Hematopoietic multipotent progenitor cell (in vitro differentiated cells): ENCODE measurements at regions not wholly inside any gene's neighbourhood (a gene's known extent, or its start where the extent isn't known, plus 50 kb on each side); places are given as distances from the start of the nearest gene placed in this dataset.
A peak's percentile ranks its signal among the peaks of the same experiment; 100 is the strongest.

Experiments
- DNase-seq, 3 donors: peaks; one replicate each; pipeline ENCODE4 v3.0.0-alpha.2; 2011 to 2015; ENCODE audit warnings: low read depth in 2 of 3, low spot score in 2 of 3

DNA sequence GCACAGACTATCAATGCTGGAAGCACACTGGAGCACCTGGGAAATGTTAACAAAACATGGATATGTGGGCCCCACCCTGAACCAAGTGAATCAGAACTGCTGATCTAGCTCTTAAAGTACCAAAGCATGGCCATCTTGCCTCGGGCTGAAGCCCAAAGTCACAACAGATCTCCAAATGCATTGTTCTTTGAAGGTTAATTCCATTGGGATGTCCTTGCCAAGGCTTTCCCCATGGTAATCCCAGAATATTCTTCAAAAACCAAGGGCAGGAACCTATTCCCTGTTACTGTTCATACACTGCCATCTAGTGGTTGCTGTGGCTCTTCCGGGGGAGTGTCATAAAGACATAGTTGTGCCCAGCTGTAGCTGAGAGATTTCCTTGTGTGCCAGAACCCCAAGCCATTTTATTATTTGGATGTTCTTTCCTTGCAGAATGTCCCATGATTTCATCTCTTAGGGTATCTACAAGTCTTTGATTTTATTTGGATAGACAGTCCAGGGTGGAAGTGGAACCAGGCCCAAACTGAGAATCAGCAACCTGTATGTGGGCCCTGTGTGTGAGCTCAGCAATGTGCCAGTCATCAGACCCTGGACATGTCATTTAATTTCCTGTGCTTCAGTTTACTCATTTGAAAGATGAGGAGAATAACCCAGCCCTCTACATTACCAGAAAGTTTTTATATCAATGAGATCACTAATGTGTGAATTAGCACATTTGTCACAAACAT lies 290.0 kb downstream of the ACTL7B start:
- DNase-seq: peak in 2 of 3 donors; percentile 53 to 79

DNA sequence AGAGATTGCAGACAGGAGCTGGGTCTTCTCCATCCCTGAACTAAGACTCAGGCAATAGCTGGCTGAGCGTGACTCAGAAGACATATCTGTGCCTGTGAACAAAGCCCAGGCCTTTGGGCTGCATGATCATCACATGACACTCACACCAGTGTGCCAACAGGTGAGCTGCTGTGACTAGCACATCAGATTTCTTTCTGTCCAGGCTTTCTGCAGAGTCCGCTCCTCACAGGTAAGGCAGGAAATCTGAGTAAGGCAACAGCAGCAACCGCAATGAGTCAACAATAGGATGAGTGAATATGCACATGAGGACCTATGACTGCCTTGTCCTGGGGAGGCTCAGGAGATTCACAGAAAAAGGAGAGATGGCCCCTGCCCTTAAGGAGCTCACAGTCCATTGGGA lies 293.6 kb downstream of the ACTL7B start:
- DNase-seq: no peak

DNA sequence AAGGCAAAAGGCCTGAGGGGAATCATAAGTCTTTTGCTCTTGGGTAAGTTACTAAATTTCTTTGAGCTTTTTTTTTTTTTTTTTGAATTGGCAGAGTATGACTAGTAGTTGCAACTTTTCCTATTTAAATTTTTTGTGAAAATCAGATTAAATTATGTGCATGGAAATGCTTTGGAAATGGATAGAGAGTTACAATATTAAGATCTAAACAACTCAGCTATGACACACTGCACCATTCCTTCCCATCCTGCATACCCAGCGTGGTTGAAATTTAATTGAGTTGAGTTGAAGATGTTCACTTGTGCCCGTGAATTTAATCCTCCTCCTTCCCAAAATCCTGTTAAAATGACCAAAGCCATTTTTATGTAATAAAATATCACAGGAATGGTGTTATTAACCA lies 296.4 kb downstream of the ACTL7B start:
- DNase-seq: no peak

DNA sequence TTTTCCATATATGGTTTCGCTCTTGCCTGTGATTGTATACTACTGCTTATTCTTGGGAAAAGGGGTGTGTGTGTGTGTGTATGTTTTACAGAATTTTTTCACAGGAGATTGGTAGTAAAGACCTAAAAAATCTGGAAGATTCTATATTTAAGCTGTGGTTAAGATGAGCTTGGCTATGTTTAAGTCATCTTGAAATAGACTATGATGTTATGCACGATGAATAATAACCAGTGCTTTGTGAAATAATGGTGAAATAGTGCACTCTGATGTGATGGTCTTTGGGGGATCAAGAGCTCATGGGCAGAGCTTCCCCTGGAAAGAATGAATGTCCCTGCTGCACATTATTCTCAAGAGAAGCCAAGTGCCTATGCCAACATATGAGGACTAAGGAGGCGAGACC lies 301.0 kb downstream of the ACTL7B start:
- DNase-seq: no peak

DNA sequence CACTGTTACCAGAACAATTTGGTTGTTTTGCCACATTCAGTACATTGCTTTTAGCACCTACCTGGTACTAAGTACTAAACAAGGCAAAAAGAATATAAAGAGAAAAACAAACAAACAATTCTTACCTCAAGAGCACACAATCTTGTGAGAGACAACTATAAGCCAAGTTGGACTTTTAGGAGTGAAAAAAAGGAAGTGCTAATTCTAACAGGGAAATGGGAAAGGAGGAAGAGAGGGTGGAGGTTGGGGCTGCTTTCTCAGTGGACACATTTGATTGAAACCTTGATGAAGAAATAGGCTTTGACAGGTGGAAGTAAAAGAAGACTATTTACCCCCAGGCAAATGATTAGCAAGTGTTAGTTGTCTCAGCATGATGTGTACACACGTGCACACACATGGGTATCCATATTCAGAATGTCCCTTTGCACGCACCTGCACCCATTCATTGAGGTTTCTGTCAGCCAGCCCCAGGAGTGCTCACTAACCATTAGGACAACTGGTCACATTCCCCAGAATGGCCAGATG lies 302.6 kb downstream of the ACTL7B start:
- no peak for DNase-seq

DNA sequence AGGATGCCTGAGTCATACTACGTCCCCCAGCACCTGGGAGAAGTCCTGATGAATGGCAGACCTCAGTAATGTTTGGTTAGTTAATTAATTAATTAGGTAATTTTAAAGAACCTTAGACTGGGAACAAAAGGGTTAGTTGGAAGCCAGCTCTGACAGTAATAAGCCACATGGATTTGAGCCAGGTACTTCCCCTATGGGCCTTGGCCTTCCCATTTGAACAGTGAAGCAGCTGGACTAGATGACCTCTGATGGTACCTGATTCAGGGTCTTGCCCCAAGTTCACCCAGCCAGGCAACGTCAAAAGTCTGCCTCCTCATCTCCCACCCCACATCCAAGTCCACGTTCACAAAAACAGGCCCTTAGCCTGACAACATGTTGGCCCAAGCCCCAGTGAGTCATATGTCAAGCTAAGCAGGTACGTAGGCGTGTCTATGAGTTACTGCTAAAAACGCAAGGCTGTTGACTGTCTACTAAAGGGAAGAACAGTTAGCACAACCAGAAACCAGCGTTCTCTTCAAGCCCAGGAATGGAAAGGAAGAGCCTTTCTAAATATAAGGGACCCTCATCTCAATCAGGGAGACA lies 303.2 kb downstream of the ACTL7B start:
- DNase-seq: no peak

DNA sequence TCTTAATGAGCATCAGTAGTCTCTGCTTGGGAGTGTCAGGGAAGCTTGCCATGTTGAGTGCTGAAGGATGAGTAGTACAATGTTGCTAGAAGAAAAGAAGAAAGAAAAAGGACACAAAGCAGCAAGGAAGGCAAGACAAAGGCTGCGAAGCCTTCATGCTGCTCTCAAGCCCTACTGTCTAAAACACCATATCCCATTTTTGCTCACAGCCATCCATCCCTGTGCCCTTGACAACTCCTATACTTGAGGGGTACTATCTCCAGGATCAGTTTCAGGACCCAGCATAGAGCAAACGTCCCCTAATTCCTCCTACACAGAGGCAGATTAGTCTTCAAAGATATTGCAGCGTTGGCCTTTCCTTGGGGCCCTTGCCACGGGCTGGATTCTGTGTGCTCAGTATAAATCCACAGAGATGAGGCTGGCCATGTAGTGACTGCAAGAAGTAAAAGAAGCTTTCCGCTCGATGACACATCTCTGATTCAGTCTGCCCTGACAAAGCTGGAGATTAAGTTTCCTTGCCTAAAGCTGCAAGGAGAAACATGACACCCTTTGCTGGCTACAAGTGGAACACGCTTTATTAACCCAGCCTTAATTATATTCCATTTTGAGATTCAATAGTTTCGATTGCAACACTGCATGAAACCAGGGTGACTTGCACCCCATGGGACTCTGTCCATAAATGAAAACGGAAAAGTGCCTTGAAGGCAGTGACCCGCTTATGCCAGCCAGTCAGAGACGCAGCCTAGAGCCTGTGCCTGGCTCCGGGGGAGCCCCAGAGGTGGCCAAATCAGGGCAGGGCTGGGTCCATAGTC lies 304.6 kb downstream of the ACTL7B start:
- DNase-seq: no peak

DNA sequence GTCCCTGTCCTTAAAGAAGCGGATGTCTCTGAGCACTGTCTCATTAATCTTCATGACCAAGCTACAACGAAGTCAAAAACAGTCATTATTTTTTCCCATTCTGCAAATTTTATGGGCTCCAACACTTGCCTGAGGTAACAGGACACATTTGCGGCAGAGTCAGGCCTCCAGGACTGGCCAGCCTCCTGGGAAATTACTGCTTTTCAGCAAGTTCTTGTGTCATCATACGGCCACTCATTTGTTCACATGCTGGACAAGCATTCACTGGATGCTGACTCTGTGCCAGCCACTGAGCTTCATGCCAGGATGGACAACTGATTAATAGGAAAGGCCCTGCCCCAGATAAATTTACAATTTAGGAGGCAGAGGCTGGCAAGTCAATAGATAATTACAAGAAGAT lies 305.7 kb downstream of the ACTL7B start:
- no peak for DNase-seq

DNA sequence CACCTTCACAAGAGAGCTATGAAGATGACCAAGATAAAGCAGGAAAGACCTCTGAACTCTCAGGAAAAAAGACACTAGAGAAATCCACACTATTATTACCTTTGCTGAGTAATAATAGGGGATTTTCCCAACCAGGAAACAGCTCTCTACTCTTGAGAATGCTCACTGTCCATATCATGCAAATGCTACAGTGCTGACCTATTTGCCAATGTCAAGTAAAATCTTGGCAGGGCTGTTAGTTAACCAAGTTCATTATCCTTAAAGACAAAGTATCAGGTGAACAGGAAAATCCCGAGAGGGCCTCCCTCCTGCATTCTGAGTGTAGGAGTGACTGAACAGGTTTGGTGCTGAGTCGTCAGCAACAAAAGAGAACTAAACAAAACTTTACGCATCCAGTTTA lies 306.6 kb downstream of the ACTL7B start:
- no peak for DNase-seq

DNA sequence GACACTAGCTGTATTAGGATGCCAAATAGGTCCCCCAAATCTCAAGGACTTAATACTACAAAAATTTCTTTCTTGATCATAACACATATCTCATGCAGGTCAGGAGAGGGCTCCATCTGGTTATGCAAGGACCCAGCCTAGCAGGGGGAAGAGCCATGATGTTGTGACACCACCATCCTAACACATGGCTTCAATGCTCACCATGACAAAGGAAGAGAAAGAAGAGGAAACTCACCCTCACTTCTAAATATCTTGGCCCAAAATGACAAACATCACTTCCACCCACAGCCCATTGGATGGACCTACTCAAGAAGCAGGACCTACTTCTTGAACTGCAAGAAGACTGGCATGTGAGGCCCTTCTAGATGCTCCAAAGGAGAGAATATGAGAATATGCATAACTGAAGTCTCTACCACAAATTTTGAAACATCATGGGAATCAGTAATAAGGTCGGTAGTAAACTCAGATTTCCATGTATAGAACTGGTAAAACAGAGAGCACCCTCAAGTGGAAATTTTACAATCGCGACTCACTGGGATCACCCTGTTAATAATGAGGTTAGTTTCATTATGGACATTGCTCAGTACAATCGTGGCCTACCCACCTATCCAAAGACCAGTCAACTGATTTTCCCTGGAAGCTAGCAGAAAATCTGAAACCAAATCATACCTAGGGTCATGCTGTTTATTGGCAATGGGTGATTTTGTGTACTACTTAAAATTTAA lies 308.2 kb downstream of the ACTL7B start:
- DNase-seq: no peak

DNA sequence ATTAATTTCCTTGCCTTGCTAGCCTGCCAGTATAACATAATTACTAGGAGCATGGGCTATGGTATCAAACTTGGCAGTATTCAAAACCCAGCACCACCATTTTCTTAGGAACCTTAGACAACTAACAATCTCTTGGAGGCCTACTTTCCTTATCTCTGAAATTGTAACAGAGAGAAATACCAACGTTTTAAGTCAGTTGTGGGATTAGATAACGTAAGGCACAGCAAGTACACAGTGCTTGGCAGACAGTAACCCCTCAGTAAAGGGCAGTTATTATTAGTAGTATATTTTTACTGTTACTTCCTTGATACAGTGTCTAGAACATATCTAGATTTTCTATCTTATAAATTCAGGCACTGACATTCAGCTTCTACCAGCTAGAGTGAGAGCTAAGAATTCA lies 309.6 kb downstream of the ACTL7B start:
- no peak for DNase-seq

DNA sequence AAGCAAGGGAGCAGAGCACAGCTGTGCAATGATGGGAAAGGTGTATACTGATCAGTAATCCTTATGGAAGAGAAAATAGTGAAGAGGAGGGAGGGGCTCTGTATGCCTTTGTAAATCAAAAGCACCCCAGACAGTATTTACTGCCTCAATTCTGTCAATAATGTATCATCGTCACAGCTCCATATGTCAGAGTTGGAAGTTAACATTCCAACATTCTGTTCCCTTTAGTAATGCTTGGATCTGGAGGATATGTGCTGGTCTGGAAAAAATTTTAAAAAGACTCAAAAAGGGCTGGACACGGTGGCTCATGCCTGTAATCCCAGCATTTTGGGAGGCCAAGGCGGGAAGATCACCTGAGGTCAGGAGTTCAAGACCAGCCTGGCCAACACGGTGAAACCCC lies 310.4 kb downstream of the ACTL7B start:
- DNase-seq: no peak

DNA sequence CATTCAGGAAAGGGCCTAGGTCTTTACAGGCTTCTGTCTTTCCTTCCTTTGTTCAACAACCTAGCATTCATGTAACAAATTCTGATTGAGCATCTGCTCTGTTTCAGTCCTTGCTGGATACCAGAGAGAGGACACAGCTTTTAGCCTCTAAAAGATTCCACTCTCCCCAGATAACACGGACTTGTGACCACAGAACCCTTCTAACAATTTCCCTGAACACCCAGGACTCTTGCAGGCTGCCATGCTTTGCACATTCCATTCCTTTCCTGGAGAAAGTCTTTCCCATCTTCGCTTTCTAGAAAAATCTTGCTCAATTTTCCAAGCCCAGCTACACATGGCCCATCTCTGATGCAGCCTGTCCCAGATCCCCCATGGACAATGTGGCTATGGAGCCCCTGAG lies 310.9 kb downstream of the ACTL7B start:
- DNase-seq: no peak

DNA sequence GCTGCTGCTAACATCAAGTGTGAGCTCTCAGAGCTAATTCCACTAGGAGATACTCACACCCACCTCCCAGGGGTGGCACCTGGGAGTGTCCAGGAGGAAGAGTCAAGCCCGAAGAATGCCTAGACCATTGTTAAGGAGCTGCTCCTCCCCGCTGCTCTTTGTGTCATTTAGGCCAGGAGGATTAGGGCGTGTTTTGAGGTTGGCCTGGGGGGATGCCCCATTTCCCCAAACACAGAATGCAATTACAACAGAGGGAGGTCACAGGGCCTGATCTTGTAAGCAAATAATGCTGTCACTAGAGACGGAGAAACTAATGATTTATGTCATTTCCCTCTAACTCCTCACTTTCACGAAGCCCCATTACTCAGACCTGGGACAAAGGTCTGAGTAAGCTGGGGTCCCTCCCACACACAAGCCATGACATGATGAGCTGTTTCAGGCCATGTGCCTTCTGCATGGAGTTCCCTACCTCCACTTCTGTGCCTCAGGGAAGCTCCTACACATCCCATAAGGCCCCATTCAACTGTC lies 312.5 kb downstream of the ACTL7B start:
- DNase-seq: no peak

DNA sequence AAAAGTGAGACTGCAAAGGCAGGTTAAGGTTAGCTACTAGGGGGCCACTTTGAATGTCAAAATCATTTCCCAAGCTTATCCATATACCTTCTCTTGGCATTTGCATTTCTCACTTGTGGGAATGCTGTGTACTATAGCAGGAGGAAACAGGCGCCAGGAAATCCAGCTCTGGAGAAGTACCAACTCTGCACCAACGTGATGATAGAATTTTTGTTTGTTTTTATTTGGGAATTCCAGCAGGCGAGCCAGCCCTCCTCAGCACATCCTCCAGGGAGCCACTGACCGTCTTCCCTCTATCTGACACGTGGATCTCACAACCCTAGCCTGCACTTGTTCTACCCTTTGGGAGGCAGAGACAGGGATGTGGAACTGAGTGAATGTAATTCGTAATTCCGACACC lies 318.0 kb downstream of the ACTL7B start:
- no peak for DNase-seq

DNA sequence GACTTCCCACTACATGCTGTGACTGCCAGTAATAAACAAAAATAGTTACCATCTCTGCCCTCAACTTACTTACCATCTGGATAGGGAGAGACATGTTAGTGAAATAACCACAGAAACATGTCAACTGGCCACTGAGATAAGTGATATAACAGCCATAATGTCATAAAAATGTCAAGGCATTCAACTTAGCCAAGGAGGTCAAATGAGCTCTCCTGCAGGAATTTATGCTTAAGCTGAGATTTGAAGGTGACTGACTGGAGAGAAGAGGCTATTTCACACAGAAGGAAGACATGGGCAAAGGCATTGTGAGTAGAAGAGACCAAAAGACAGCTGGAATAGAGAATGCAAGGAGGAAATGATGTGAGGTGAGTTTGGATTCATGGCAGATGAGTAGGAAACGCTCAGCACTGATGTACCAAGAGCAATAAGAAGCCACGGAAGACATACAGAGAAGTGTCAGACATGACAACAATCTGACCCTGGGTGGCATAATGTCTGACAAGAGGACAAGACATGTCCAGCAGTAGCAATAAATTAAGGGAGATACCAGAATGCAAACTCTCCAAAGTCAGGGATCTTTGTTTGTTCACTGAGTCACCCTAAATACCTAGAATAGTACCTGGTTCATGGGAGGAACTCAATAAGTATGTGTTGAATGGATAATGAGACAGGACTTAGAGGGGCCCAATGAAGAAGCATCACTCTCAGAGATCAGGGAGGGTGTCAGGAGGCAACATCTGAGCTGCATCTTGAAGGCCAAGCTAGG lies 318.8 kb downstream of the ACTL7B start:
- DNase-seq: no peak

DNA sequence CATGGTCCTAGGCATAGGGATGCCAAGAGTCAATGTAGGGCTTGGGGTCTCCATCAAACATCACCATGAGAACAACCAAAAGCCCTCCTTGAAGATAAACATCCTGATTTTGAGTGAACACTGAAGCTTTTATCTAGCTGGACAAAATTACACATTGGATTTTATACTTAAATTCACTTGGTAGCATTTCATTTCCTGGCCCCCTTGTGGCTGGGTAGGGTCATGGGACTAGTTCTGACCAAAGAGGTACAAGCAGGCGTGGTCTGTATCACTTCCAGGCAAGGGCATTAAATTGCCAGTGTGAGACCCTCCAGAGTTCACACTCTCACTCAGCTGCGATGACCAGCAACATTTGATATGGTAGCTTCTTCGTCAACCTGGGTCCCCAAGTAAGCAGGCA lies 320.3 kb downstream of the ACTL7B start:
- DNase-seq: peak in 1 of 3 donors; percentile 16

DNA sequence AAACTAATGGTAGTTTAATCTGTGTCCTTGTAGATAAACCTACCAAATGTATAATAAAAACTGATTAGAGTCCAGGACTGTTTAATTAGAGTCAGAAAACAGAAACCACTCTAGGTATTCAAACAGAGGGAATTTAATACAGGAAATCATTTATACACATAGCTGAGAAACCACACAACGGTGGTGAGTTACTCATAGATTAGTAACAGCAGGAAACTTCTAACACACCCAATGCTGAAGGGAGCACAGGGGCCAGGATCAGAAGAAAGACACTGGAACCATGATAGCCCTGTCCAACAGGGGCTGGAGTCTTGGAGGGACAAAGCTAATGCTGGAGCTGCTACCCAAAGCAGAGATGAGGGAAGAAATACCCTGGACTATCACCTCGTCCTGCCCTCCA lies 321.0 kb downstream of the ACTL7B start:
- DNase-seq: no peak

DNA sequence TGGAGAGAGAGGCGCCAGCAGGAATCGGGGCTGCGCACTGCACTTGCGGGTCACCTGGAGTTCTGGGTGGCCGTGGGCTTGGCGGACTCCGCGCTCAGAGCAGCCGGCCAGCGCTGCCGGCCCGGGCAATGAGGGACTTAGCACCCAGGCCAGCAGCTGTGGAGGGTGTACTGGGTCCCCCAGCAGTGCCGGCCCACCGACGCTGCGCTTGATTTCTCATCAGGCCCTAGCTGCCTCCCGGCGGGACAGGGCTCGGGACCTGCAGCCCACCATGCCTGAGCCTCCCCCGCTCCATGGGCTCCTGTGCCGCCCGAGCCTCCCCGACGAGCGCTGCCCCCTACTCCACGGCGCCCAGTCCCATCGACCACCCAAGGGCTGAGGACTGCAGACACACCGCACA lies 325.6 kb downstream of the ACTL7B start:
- no peak for DNase-seq

DNA sequence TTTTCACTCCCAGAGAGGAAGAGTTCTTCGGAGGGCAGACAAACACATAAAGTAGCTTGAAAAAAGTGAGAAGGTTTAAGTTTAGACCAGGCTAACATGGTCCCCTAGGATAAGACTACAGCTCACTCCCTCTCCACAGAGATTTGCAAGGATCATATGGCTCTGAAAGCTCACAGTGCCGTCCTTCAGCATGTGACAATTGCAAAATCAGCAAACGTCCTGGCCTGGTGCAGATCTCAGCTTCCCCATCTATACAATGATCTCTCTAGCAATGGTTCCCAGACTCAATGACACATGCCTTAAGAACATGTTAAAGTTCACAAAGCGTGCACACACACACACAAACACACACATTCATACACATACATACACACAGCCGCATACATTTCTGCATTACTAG lies 327.6 kb downstream of the ACTL7B start:
- no peak for DNase-seq
